Liver (tissue), 8 donors: ENCODE measurements at regions not wholly inside any gene's neighbourhood (a gene's known extent, or its start where the extent isn't known, plus 50 kb on each side); places are given as distances from the start of the nearest gene placed in this dataset.

Experiments
- DNase-seq: peaks from one replicate; pipeline ENCODE4 v3.0.0-alpha.2; 2017; ENCODE audit warnings: low spot score
- H3K27ac ChIP-seq, 2 donors: one replicate each; pipeline ENCODE4 v1.7.0; 2013; ENCODE audit warnings: inconsistent platforms in 2 of 2, low read length in 2 of 2, control low read depth in 1 of 2, low read depth in 1 of 2, mild to moderate bottlenecking in 1 of 2
- H3K27me3 ChIP-seq, 4 donors: one replicate each; pipeline versions ENCODE4 v1.6.1 to v1.7.0; 2013; ENCODE audit warnings: low read length in 3 of 4, inconsistent platforms in 1 of 4, mild to moderate bottlenecking in 1 of 4, moderate library complexity in 1 of 4; ENCODE audit not compliant: control insufficient read depth in 4 of 4, insufficient read depth in 4 of 4
- H3K36me3 ChIP-seq, 4 donors: one replicate each; pipeline versions ENCODE4 v1.6.1 to v1.7.0; 2013; ENCODE audit warnings: low read length in 3 of 4, mild to moderate bottlenecking in 3 of 4, low read depth in 1 of 4, moderate library complexity in 1 of 4; ENCODE audit not compliant: control insufficient read depth in 4 of 4, insufficient read depth in 3 of 4
- H3K4me1 ChIP-seq, 4 donors: one replicate each; pipeline versions ENCODE4 v1.6.1 to v1.7.0; 2013; ENCODE audit warnings: low read length in 3 of 4, mild to moderate bottlenecking in 3 of 4, moderate library complexity in 1 of 4; ENCODE audit not compliant: control insufficient read depth in 4 of 4, insufficient read depth in 4 of 4
- H3K4me3 ChIP-seq, 3 donors: one replicate each; pipeline versions ENCODE4 v1.6.1 to v1.7.0; 2013; ENCODE audit warnings: low read length in 3 of 3, control low read depth in 1 of 3, low read depth in 1 of 3, mild to moderate bottlenecking in 1 of 3
- H3K9ac ChIP-seq, 2 donors: one replicate each; pipeline ENCODE4 v1.7.0; 2013; ENCODE audit warnings: low read length in 2 of 2, mild to moderate bottlenecking in 2 of 2, moderate library complexity in 2 of 2, control low read depth in 1 of 2, low read depth in 1 of 2
- H3K9me3 ChIP-seq, 4 donors: one replicate each; pipeline versions ENCODE4 v1.6.1 to v1.7.0; 2013; ENCODE audit warnings: low read length in 3 of 4; ENCODE audit not compliant: control insufficient read depth in 4 of 4
- CTCF ChIP-seq: fragments of 150-350 bp; IDR thresholded peaks from 2 replicates; pipeline ENCODE4 v1.5.1; 2017; ENCODE audit warnings: improper control_type of control experiment, low read depth, low read length; ENCODE audit not compliant: missing input control
- EGR1 ChIP-seq, 2 donors: IDR thresholded peaks; 2 replicates each; pipeline ENCODE4 v1.6.1; 2016 to 2018; ENCODE audit warnings: antibody characterized with exemption in 2 of 2, low read depth in 2 of 2
- FOXA2 ChIP-seq: IDR thresholded peaks from 2 replicates; pipeline ENCODE4 v1.6.1; 2016; ENCODE audit warnings: antibody characterized with exemption
- GABPA ChIP-seq, 2 donors: IDR thresholded peaks in 1 of 2; conservative IDR thresholded peaks in 1 of 2; 2 replicates each; pipeline ENCODE4 v1.6.1; 2016; ENCODE audit warnings: antibody characterized with exemption in 2 of 2, mild to moderate bottlenecking in 1 of 2, moderate library complexity in 1 of 2
- HNF4A ChIP-seq, 2 donors: conservative IDR thresholded peaks; 2 replicates each; pipeline ENCODE4 v1.6.1; 2016; ENCODE audit warnings: antibody characterized with exemption in 2 of 2, mild to moderate bottlenecking in 2 of 2
- HNF4G ChIP-seq: IDR thresholded peaks from 2 replicates; pipeline ENCODE4 v1.6.1; 2016; ENCODE audit warnings: antibody characterized with exemption
- MAX ChIP-seq: IDR thresholded peaks from 2 replicates; pipeline ENCODE4 v1.6.1; 2016; ENCODE audit warnings: antibody characterized with exemption
- NR2F2 ChIP-seq: IDR thresholded peaks from 2 replicates; pipeline ENCODE4 v1.6.1; 2016; ENCODE audit warnings: antibody characterized with exemption
- RAD21 ChIP-seq, 2 donors: IDR thresholded peaks; 2 replicates each; pipeline ENCODE4 v1.6.1; 2016; ENCODE audit warnings: antibody characterized with exemption in 2 of 2, mild to moderate bottlenecking in 2 of 2
- REST ChIP-seq: IDR thresholded peaks from 2 replicates; pipeline ENCODE4 v1.6.1; 2016; ENCODE audit warnings: antibody characterized with exemption, mild to moderate bottlenecking
- RXRA ChIP-seq, 2 donors: IDR thresholded peaks; 2 replicates each; pipeline ENCODE4 v1.6.1; 2017 to 2018; ENCODE audit warnings: antibody characterized with exemption in 2 of 2, mild to moderate bottlenecking in 1 of 2
- SP1 ChIP-seq: IDR thresholded peaks from 2 replicates; pipeline ENCODE4 v1.6.1; 2018; ENCODE audit warnings: antibody characterized with exemption, mild to moderate bottlenecking
- WGBS: extraction: QIAGEN DNeasy Blood & Tissue Kit; methylation state at CpG from one replicate; pipeline ENCODE4 v1.1.7; 2013; 5-methylcytosine and 5-hydroxymethylcytosine counted together
- donor health status: healthy.
- donor health status: healthy.
- donor health status: healthy.
- donor health status: healthy.
- donor health status: healthy.

GRCh38 chr15:23860290-23861245, 173.5 kb upstream of the NDN start:
- no peaks in the 10 kb centered on the region for H3K36me3 ChIP-seq
- no peak overlapping the region for H3K27ac ChIP-seq
- H3K4me3 ChIP-seq = no peak overlapping the region
- no peak overlapping the region for H3K9ac ChIP-seq
- H3K9me3 ChIP-seq = peaks cover 0 to 2% (median 0%) of the 10 kb centered on the region in 4 donors
- H3K27me3 ChIP-seq = peaks cover 0 to 6% (median 2%) of the 10 kb centered on the region in 4 donors
- no peak for DNase-seq
- H3K4me1 ChIP-seq = no peaks in the 10 kb centered on the region
- 61% methylated on average over 31 of the region's 31 CpGs for WGBS
- TF ChIP-seq HNF4A (conservative IDR thresholded peaks at IDR 0.05) (no peak), REST (no peak), RXRA (IDR thresholded peaks at IDR 0.05) (no peak), CTCF (no peak), HNF4G (no peak), GABPA (IDR thresholded peaks at IDR 0.05 in 1 of 2, conservative IDR thresholded peaks at IDR 0.05 in 1 of 2) (no peak), SP1 (no peak), FOXA2 (no peak)

GRCh38 chr15:23866832-23867231, 179.7 kb upstream of the NDN start:
- peaks cover 0 to 2% (median 0%) of the 10 kb centered on the region in 4 donors for H3K4me1 ChIP-seq
- no peak overlapping the region for H3K4me3 ChIP-seq
- no peaks in the 10 kb centered on the region for H3K36me3 ChIP-seq
- no peak overlapping the region for H3K9ac ChIP-seq
- H3K9me3 ChIP-seq = no peaks in the 10 kb centered on the region
- no peak overlapping the region for H3K27ac ChIP-seq
- WGBS = 32% methylated on average over 6 of the region's 6 CpGs
- TF ChIP-seq GABPA (IDR thresholded peaks at IDR 0.05 in 1 of 2, conservative IDR thresholded peaks at IDR 0.05 in 1 of 2) (no peak), FOXA2 (no peak), HNF4G (no peak), RAD21 (IDR thresholded peaks at IDR 0.05) (peak; percentile 17 to 42), MAX (no peak), EGR1 (IDR thresholded peaks at IDR 0.05; ENCODE audit: low read depth in 2 of 2) (no peak), CTCF (no peak), NR2F2 (no peak)
- peaks cover 0 to 5% (median 0%) of the 10 kb centered on the region in 4 donors for H3K27me3 ChIP-seq
- DNase-seq = no peak
